B cell (primary cell): ENCODE measurements at regions not wholly inside any gene's neighbourhood (a gene's known extent, or its start where the extent isn't known, plus 50 kb on each side); places are given as distances from the start of the nearest gene placed in this dataset.

Experiments
- CTCF ChIP-seq: fragments of 200-600 bp; IDR thresholded peaks from one replicate; pipeline ENCODE4 v1.8.0; 2022; ENCODE audit warnings: antibody characterized with exemption, mild to moderate bottlenecking
- EZH2 ChIP-seq: IDR thresholded peaks from 2 replicates; pipeline ENCODE4 v1.6.1; 2012; ENCODE audit warnings: borderline replicate concordance, low read depth, mild to moderate bottlenecking, moderate library complexity, low read length; ENCODE audit not compliant: insufficient read depth, poor library complexity, severe bottlenecking

- TF ChIP-seq CTCF (no peak), EZH2 (no peak)
Observed at GRCh38 chr2:241951920-241952319, 82.4 kb downstream of the RTP5 start.
